Osteoblast (primary cell): ENCODE measurements at regions not wholly inside any gene's neighbourhood (a gene's known extent, or its start where the extent isn't known, plus 50 kb on each side); places are given as distances from the start of the nearest gene placed in this dataset.

Experiments used
- DNase-seq: peaks from one replicate; pipeline ENCODE4 v3.0.0; 2011; ENCODE audit warnings: low spot score, mixed read lengths; ENCODE audit not compliant: insufficient read length; ENCODE audit errors: missing footprints
- H2AFZ ChIP-seq: 2 replicates; pipeline ENCODE4 v1.6.0; 2011; ENCODE audit warnings: mild to moderate bottlenecking, low read length
- H3K27ac ChIP-seq: 2 replicates; pipeline ENCODE4 v1.5.1; 2011; ENCODE audit warnings: mild to moderate bottlenecking, low read depth, low read length, moderate library complexity
- H3K27me3 ChIP-seq: 2 replicates; pipeline ENCODE4 v1.6.0; 2012; ENCODE audit warnings: mild to moderate bottlenecking, control low read depth, inconsistent platforms, low read length, moderate library complexity; ENCODE audit not compliant: insufficient read depth
- H3K36me3 ChIP-seq: 2 replicates; pipeline ENCODE4 v1.5.1; 2011; ENCODE audit warnings: mild to moderate bottlenecking, low read length, control low read depth, moderate library complexity; ENCODE audit not compliant: insufficient read depth
- H3K4me1 ChIP-seq: 2 replicates; pipeline ENCODE4 v1.5.1; 2011; ENCODE audit warnings: mild to moderate bottlenecking, low read length, control low read depth, moderate library complexity; ENCODE audit not compliant: insufficient read depth
- H3K4me2 ChIP-seq: 2 replicates; pipeline ENCODE4 v1.6.0; 2011; ENCODE audit warnings: mild to moderate bottlenecking, low read length; ENCODE audit not compliant: insufficient read depth
- H3K4me3 ChIP-seq: fragments of 200-600 bp; sonication (generic); 3 replicates; pipeline ENCODE4 v1.5.1; 2012; ENCODE audit warnings: mild to moderate bottlenecking, low read length, inconsistent platforms; ENCODE audit not compliant: insufficient read depth
- H3K79me2 ChIP-seq: 2 replicates; pipeline ENCODE4 v1.6.0; 2012; ENCODE audit warnings: mild to moderate bottlenecking, low read length, control low read depth, inconsistent platforms; ENCODE audit not compliant: insufficient read depth
- H3K9me3 ChIP-seq: 2 replicates; pipeline ENCODE4 v1.5.1; 2011; ENCODE audit warnings: low read depth, low read length, control low read depth
- H4K20me1 ChIP-seq: 2 replicates; pipeline ENCODE4 v1.6.0; 2012; ENCODE audit warnings: mild to moderate bottlenecking, low read length, control low read depth; ENCODE audit not compliant: insufficient read depth
- CTCF ChIP-seq: IDR thresholded peaks from 2 replicates; pipeline ENCODE4 v1.5.1; 2011; ENCODE audit warnings: mild to moderate bottlenecking, low read depth, low read length, moderate library complexity; ENCODE audit errors: extremely low read depth

DNA sequence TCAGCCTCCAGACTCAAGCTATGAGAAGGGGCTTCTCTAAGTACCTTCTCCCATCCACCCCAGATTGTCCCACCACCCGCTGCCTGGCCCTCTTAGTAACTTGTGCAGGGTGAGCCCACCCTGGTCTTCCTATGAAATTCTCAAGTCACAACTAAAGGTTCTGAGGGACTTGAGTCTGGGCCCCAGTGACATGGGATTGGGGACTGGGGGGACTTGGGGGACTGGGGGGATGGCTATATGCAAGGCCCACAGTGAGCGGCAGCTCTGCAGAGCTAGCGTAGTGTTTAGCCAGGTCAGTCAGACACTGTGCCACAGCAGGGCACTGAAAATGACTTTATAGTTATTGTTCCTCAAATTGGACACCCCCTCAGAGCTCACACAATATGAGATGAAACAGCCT, 622.3 kb upstream of the CADM1 start:
- Histone ChIP-seq H3K79me2 (no peaks in the 10 kb centered on the region), H3K4me2 (no peak overlapping the region), H4K20me1 (no peaks in the 10 kb centered on the region), H3K4me3 (no peak overlapping the region), H3K27ac (no peak overlapping the region), H3K27me3 (no peaks in the 10 kb centered on the region), H3K9me3 (no peaks in the 10 kb centered on the region), H3K4me1 (no peaks in the 10 kb centered on the region), H3K36me3 (no peaks in the 10 kb centered on the region), H2AFZ (no peak overlapping the region)
- TF ChIP-seq CTCF = no peak
- DNase-seq = no peak

- H3K27ac ChIP-seq = no peak overlapping the region
- H4K20me1 ChIP-seq = no peaks in the 10 kb centered on the region
- no peak for TF ChIP-seq CTCF
- no peaks in the 10 kb centered on the region for H3K27me3 ChIP-seq
- H3K9me3 ChIP-seq = no peaks in the 10 kb centered on the region
- H3K79me2 ChIP-seq = no peaks in the 10 kb centered on the region
- DNase-seq = no peak
- H3K36me3 ChIP-seq = no peaks in the 10 kb centered on the region
- H3K4me2 ChIP-seq = no peak overlapping the region
- no peak overlapping the region for H2AFZ ChIP-seq
- H3K4me1 ChIP-seq = no peaks in the 10 kb centered on the region
- H3K4me3 ChIP-seq = no peak overlapping the region
Observed at GRCh38 chr11:116124922-116125714, 620.9 kb upstream of the CADM1 start.

- no peaks in the 10 kb centered on the region for H3K79me2 ChIP-seq
- no peak overlapping the region for H3K4me3 ChIP-seq
- DNase-seq = no peak
- H3K4me1 ChIP-seq = no peaks in the 10 kb centered on the region
- no peaks in the 10 kb centered on the region for H3K27me3 ChIP-seq
- H3K36me3 ChIP-seq = no peaks in the 10 kb centered on the region
- no peaks in the 10 kb centered on the region for H4K20me1 ChIP-seq
- no peak for TF ChIP-seq CTCF
- H2AFZ ChIP-seq = no peak overlapping the region
- no peak overlapping the region for H3K4me2 ChIP-seq
- H3K9me3 ChIP-seq = no peaks in the 10 kb centered on the region
- no peak overlapping the region for H3K27ac ChIP-seq
Observed at GRCh38 chr11:116123739-116124138, 619.5 kb upstream of the CADM1 start.

DNA sequence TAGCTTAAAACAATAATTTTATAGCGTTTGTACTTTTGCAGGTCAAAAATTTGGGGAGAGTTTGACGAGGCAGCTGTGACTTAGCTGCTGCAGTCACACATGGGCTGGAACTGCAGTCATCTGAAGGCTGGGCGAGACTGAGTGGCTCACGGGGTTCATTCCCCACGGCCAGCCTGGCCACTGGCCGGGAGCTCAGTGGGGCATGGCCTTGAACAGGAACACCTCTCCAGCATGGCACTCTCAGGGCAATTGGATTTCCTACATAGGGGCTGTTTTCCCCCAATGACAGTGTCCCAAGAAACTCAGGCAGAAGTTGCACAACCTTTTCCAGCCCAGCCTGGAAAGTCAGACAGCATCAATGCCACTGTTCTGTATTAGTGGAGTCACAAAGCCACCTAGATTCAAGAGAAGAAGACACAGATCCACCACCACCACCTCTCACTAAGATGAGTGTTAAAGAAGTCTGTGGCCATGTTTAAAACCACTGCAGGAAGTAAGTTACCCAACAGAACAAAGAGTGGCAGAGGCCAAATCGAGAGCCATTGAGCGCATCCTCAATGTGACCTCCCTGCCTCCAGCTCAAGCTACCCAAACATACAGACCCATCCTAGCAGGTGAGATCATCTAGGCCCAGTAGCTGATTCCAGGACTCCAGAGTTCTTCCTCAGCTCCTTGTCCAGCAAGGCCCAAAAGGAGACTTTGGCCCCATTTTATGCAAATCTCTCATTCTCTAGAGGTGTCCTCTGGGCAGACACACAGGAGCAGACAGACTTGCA, 618.7 kb upstream of the CADM1 start:
- Histone ChIP-seq H3K4me1 (no peaks in the 10 kb centered on the region), H3K9me3 (no peaks in the 10 kb centered on the region), H3K79me2 (no peaks in the 10 kb centered on the region), H3K36me3 (no peaks in the 10 kb centered on the region), H3K4me2 (no peak overlapping the region), H3K4me3 (no peak overlapping the region), H3K27ac (no peak overlapping the region), H4K20me1 (no peaks in the 10 kb centered on the region), H3K27me3 (no peaks in the 10 kb centered on the region), H2AFZ (no peak overlapping the region)
- TF ChIP-seq CTCF = no peak
- no peak for DNase-seq
